ENCODE measurements at regions not wholly inside any gene's neighbourhood (a gene's known extent, or its start where the extent isn't known, plus 50 kb on each side); places are given as distances from the start of the nearest gene placed in this dataset.
A peak's percentile ranks its signal among the peaks of the same experiment; 100 is the strongest.

DNA sequence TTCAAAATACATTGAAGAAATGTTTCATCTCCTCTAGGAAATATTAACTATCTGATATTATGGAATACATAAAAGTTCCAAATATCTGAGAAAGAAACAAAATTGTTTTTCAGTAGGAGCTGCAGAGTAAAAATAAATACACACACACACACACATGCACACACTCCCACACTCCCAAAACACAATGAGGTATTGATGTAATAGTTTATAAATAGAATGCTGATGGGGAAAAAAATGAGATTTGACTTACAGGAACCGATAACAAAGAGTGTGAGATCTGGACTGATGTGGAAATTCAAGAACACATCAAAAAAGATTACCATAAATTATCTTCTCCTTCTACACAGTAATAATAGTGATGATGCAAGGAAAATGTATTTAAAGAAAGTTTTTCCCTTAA lies 438.0 kb upstream of the CELF2 start:
- no peak for DNase-seq

DNA sequence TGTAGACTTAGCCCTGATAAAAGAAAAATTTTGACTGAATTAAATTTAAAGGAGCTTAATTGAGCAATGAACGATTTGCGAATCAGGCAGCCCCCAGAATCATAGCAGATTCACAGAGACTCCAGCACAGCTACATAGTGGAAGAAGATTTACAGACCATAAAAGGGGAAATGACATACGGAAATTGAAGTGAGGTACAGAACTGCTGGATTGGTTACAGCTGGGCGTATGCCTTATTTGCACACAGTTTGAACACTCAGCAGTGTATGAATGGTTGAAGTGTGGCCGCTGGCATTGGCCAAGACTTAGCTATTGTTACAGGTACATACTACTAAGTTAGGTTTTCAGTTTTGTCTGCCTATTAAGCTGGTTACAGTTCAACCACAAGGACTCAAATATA lies 433.5 kb upstream of the CELF2 start:
- DNase-seq, result no peak

DNA sequence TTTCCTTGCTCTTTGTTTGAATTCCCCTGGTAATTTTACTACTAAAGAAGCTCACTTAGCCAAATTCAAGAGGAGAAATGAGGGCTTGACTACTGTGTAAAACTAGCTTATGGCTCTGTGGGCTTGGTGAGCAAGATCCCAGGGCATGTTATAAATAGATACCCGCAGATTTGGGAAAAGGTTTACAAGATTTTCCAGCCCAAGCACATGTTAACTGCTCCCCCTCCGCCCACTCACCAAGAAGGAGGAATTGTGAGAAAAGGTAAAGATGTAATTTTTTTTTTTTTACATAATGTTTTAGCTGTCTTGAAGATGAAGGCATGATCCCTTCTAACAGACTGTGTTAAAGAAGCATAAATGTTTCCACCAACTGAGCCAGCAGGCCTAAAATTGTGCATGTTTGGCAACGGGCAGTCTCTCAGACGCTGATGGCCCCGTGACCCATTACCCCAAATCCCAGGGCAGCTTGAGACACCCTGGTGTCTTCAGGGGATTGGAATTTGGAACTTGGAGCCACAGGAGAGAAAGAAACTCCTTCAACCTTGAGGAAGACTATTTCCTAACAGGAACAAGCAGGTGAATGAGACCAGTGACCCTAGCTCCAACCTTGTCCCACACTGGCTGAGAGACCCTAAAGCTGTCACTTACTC lies 429.8 kb upstream of the CELF2 start:
- no peak for DNase-seq

DNA sequence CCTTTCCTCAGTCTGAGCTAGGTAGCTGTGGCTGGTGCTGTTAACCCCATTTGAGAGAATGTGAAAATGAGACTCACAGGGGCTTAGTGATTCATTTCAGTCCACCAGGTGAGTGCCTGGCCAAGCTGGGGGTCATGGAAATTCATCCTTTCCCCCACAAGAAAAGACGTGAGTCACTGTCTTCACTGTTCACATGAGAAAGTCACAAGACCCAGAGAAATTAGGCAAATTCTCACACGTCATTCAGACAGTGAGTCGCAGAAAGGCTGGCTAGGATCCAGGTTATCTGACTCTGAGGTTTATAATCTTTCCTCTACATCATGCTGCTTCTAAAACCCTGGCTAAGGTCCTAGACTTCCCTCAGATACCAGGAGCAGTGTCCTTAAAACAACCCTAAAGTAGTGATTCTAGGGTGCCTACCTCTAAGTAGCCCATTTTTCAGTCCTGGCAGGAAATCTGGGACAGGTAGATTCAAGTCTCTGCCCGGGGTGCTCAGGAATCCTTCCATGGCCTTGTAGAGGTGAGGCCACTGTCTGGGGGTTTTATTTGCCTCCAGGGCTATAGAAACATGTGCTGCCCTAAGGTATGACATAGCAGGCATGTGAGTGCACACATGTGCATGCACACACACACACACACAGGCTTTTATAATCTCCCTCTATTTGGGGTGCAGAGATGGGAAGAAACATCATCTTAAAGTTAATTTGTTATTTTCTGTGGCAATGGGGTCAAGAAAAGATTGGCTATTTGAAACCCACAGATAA lies 427.9 kb upstream of the CELF2 start:
- peak in 1 of 5 experiments; percentile 6 for DNase-seq

DNA sequence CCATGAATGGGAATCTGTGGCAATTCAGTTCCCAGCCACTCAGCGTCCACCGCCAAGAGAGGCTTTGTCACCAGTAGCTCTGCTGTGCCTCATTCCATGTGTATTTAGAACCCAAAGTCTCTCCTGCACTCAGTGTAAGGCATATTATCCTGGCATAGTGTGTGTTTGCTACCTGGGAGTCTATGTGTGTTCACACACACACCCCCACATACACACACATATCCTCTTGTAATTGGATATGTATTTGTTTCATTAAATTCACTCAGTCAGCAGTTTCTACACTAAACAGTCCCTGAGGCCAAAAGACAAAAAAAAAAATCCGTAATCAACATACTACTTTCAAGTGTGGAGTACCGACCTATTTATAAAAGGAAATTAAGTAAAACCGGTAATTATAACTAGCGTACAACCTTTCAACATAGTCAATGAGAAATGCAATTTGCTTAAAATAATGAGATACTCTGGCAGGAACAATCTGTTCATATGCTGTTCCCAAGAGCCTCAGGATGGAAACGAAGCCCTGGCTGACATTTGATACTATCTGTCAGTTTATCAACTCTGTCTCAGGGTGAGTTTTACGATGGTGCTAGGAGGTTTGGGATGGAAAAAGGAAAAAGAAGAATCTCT lies 425.8 kb upstream of the CELF2 start:
- no peak for DNase-seq

DNA sequence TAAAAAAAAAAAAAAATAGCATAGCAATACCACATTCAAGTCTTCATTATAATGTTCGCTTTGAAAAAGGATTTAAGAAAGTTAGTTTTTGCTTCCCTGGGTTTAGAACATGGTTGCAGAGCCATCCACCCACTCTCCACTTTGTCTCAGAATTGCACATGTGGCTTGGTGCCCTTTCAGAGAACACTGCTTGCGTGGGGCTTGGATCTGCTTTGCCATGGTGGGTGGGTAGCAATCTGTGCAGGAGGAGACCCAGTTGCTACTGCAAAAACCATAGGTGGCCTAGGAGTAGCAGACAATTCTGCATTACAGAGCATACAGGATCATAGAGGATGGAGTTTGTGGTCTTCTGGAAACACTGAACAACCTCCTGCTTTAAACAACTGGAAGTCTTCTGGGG lies 421.4 kb upstream of the CELF2 start:
- DNase-seq, result no peak

DNA sequence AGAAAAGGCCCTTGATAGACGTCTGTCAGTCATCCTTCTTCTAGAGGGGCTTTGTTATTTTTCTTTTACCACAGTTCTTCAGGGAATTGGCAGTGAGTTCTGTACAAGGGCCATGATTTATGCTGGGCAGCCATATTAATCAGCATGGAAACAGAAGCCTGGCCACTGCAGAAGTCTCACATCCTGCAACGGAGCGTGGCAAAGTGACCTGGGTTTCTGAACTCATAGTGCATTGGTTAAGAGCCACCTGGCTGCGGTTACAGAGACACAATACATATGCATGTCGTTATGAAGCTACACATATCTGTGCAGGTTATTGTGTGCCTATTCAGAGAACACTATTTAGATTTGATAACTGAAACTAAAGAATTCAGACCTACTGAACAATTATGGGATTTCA lies 419.4 kb upstream of the CELF2 start:
- DNase-seq, result no peak

DNA sequence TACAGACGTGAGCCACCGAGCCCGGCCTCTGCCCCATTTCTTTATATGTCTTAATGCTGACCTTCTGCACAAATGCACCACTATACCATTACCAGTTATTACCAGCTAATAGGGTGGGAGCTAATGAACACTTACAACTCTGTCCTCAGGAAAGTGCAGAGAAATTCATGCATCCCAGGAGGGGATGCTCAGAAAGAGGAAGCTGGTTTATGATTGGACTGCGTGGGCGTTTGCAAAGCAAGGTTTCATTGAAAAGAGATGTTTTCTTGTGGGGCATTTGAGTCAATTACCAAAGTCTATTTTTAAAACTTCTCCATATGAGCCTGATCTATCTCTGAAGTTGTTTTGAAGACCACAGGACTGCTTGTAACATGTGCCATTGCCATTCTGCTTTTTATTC lies 417.7 kb upstream of the CELF2 start:
- no peak for DNase-seq

DNA sequence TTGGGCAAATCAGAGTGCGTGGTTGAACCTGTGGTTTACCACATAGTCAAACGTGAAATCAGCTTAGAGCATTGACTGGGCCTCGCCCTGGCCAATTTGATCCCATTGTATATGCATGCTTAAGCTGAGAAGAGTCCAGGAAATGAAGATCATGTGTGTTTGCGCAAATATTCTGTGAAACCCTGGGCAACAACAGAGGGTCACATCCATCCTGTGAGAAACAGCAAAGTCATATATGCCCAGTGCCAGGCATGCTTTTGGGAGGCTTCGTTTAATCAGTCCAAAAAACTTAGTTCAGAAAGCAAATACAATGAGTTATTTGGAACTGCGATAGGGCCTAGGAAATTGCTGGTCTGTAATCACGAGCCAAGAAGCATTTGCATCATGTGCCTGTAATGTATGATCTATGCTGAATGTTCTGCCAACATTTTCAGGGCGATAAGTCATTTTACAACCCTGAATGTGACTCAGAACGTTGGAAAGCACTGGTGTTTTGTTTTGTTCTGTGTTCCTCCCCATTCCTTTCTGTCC lies 412.1 kb upstream of the CELF2 start:
- peak in 1 of 5 experiments; percentile 25 for DNase-seq

DNA sequence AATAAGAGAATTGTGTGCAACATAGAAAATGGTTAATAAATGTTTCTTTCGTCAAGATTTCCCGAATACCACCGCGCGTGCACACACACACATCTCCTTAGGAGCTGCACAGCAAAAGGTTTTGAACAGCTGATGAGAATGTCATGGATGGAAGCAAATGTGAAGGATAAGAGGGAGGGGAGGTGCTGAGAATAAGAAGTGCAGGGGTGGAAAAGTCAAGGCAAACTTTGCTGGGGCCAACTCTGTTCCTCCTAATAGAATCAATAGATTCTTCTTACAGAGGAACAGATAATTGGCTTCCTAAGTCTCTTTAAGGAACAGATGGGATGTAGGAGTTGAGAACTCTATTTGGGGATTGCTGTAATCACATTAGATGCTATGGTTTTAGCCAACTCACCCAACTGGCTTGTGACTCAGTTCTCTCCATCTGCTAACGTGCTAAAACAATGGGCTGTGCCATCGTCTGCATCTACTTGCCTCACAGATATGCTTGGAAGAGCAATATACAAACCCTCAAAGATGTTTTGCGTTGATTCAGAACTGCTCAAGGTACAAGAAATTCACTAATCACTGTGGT lies 408.2 kb upstream of the CELF2 start:
- no peak for DNase-seq

DNA sequence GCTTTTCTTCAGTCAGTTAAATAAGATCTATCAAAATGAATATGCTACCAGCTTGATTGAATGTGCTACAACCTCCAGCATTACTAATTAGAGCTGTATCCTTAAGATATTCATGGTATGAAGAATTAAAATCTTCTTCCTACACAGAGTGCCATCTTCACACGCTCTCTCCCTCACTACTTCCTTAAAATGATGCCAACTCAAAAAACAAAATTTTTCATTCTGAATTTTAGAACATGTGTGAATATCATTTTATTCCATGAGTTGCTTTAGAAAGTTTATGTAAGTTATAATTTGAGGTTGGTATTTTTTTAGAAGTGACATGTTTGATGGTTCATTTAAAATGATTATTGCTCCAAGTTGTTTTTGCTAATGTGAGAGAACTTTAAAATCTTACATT lies 407.5 kb upstream of the CELF2 start:
- no peak for DNase-seq

DNA sequence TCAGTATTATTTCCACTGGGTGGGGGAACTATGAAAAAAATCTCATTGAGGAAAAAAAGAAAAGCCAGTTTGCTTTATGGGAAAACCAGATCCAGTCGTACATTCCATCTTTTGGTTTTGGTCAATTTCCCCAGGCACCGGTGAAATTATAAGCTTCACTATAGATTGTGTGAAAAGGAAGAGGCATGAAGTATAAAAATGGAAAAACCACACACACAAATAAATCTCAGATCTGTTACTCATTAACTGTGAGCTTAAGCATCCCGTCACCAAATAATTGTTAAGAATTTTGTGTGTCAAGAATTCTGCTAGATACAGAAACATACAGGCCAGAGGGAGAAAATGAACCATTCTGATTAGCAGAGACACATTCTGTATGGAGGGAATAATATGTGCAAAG lies 405.5 kb upstream of the CELF2 start:
- DNase-seq, result no peak

DNA sequence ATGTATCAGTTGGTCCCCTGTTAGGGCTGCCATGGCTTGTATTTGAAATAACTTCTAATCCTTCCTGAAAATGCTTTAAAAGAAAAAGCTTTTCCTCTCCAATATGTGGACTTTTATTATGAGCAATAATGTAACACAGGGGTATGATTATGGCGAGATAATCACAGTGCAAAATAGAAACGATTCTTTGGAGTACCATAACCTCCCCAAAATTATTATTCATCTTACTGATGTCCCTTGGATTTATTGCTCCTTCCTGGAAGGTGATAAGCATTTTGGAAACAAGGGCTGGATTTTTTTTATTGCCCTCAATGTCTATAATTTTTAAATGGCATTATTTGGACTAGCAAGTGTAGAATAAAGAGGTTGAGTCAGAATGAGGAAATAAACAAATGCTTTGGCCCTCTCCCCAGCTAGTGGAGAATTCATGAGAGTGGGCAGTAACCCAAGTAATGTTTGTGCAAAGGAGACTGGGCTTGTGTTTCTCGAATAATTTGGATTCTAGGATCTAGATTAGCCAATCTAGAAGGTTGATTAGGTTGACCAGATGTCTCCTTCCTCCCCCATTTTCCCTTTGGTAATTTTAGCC lies 403.9 kb upstream of the CELF2 start:
- DNase-seq, result no peak

DNA sequence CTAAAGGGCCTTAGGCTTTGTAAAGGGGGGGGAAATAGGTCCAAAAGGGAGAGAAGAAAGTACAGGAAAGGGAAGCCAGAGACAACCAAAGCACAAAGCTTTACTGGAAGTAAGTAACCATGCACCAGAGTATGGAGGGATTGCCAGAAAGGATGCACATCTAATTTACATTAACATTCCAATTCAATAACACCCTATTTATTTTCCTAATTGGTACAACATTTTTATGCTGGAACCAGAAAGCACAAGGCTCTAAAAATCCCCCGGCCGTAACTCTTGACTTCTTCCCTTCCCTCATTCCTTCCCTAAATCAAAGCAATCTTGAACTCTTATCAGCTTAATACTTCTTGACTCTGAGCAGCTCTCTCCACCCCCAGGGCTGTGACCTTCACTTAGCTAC lies 400.0 kb upstream of the CELF2 start:
- DNase-seq, result no peak

DNA sequence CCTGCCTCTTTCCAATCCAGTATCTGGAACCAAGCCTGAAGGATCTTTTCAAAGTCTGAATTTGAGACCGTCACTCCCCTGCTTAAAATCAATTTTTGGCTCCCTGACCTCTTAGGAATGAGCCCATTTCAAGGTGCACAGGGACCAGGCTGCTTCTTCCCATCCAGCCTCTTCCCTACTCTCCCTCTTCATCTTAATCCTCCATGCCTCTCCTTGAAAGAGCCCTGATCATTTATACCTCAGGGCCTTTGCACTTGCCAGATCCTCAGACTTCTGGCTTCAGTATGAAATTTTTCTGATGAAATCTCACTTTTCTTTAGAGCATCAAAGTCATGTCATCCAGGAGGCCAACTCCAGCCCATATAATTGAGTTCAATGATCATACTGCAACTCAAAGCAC lies 399.5 kb upstream of the CELF2 start:
- no peak for DNase-seq

DNA sequence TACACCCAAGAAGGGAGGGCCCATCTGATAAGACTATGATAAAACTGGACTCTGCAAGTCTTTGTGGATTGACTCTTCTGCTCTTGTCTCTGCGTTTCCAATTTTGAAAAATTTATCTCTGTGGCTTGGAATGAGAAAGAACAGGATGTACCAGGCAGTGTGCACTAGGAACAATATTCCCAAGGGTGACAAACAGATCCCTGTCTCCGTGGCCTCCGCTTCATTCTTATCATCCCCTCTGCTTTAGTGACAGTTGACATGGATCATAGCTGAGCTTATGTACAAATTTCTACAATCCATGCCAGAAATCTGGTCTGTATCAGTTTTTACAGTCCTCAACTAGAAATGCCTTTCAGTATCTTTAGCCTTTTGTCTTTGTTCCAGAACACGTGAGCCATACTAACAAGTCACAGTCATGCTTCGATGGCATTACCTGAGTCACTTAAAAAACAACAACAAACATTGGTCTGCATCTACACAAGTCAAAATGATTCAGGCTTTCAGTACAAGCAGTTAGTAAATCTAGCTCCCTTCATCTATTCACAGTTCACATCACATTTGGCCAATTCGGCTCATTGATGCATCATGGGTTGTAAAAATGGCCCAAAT lies 393.6 kb upstream of the CELF2 start:
- DNase-seq, result no peak

DNA sequence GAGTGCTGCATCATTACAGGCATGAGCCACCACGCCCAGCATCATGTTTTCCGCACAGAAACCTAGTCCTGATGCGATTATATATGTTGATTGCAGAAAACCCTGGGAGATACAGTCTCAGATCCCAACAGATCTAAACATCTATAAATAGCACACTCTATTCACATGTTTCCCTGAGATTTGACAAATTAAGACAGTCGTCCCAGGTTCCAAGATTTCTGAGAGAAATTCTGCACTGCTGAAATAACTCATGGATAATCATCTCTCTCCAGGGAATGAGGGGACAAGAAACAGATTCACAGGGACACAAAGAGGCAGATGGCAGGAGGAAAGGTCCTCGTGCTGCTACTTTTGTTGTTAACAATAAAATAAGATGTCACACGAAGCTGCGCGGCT lies 393.1 kb upstream of the CELF2 start:
- DNase-seq, result no peak

DNA sequence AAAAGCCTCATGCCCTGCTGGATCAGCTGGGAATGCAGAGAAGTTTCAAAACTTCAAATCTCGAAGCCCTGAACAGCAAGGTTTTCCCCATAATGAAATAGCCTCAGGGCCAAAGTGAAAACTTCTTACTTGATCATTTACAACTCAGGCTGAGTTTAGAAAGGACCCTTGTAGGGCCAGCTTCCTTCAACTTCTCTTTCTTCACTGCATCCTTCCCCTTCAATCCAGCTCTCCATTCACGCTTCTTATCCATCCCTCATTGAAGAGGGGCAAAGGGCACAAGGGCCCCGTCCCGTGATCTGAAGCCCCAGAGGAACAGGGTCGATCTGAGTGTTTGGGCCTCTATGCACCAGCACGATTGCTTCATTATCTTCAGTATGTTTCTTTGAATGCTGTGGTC lies 392.2 kb upstream of the CELF2 start:
- no peak for DNase-seq

DNA sequence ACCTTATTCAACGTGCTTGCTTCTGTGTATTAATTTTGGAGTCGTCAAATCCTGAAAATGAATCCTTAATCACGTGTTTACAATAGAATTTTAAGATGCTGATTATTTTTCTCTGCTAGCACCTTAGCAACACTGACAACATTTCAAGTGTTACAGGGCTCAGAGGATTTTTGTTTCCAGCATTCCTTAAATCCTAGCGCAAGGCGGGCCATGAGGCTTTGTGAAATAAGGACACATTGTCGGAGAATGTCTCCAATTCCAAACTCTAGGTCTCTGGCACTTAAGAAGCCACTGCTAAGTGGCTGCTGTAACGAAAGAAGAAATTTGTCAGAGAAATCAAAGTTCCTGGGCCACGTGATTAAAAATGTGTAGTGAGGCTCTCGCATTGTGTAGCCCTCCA lies 390.9 kb upstream of the CELF2 start:
- no peak for DNase-seq

DNA sequence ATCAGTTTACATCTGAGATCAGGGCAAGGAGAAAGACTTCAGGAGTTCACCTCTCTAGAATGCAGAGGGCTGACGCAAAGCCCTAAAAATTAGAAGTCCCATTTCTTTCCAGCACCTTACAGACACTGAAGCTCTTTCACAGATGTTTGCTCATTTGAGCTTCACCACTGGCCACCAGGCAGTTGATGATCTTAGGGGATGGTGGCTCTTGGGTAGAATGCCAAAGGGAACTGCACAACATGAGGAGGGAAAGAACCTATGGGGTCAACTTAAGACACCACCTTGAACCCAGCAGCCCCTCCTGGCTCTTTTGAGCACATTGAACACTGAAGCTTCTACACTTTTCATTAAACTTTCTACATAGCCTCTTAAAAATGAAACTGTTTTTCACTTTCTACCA lies 390.3 kb upstream of the CELF2 start:
- no peak for DNase-seq

DNA sequence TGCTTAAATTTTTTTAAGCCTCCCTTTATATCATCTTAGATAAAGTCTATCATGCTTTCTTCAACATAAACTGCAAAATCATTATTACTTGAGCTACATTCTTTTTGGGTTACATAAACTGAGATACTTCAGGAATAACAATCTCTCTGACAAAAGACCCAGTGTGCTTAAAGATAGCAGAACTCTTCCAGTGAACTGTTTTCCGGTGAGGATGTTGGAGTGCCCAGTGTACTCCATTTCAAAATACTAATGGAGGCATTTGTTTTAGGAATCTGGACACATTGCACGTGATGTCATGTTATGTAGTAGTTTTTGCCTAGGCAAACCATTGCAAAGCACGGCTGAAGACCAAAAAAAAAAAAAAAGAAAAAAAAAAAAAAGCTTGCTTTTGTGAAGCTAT lies 388.2 kb upstream of the CELF2 start:
- no peak for DNase-seq

DNA sequence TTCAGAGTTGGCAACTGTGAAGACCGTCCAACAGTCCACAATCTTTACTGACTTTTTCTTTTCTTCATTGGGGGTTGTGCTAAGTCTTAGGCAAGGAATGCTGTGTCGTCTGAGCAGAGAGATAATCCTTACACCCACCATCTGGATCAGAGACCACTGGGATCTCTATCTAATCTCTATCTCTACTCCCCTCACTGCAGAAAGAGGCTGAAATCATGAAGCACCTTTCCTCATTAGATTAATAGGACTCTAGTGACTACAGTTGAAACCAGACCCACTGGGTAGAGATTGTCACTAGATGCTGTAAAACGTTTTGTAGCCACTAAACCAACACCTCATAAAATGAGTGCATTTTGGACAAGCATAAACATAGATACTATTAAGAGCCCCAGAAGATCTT lies 387.4 kb upstream of the CELF2 start:
- DNase-seq, result no peak

DNA sequence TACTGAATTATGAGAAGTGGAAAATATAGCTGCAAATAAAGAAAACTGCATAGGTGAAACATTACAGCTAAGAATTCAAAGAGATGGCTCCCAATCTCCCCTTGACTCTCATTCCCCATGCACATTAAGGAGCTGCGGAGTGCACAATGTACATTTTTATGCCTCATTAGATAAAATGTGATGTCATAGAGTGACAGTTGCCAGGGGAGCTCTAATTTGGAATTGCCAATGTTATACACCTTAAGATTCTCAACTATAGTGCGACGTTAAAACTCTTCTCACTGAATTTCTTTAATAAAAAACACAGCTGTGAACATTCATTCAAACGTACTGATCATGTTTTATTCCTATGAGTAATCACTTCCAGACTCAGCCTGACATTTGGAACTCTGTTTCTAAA lies 386.9 kb upstream of the CELF2 start:
- no peak for DNase-seq

Measured in T-helper 2 cell (primary cell).